HepG2 (cell line): ENCODE measurements at regions not wholly inside any gene's neighbourhood (a gene's known extent, or its start where the extent isn't known, plus 50 kb on each side); places are given as distances from the start of the nearest gene placed in this dataset.

Experiments
- ATAC-seq: fragments of 200-7000 bp; cut with Tn5 transposase; 3 replicates; pipeline ENCODE4 v1.9.1; 2020; ENCODE audit warnings: mild to moderate bottlenecking, moderate library complexity
- BruUV-seq: library from RNA; stranded (reverse); fragments of 400-500 nt; replicated peaks from 2 replicates; lab custom pipeline; 2021; lab: Mats Ljungman, UMichigan
- CTCF ChIA-PET: fragments of 300-600 bp; formaldehyde crosslinking; extraction: SDS; loops from one replicate; lab custom pipeline; 2021; ENCODE audit warnings: low total read pairs, inconsistent platforms, low intra/inter-chr PET ratio; lab: Yijun Ruan, JAX
- POLR2A ChIA-PET: fragments of 350-600 bp; sonication (Branson Sonifier 250); formaldehyde crosslinking; loops from one replicate; lab custom pipeline; 2020; ENCODE audit warnings: antibody characterized with exemption, inconsistent platforms; lab: Yijun Ruan, JAX
- DNase-seq: peaks from one replicate; pipeline ENCODE4 v3.0.0-alpha.2; 2015; ENCODE audit warnings: low spot score
- FAIRE-seq: peaks from 3 replicates; lab custom pipeline; 2011; peaks lifted over from hg19 to GRCh38; lab: Jason Lieb, UNC
- H2AFZ ChIP-seq: one replicate; pipeline ENCODE4 v1.6.1; 2011; ENCODE audit warnings: low read length, inconsistent platforms
- H3K27ac ChIP-seq: fragments of 300-600 bp; 3 replicates; pipeline ENCODE4 v1.8.0; 2011; ENCODE audit warnings: mixed run types, mild to moderate bottlenecking, mixed read lengths, low read length, inconsistent platforms; ENCODE audit not compliant: insufficient read depth; ENCODE audit errors: extremely low read length
- H3K27me3 ChIP-seq, 2 experiments: fragments of 200-600 bp in 1 of 2; 2 replicates in 1 of 2; 3 replicates in 1 of 2; pipeline versions ENCODE4 v1.6.0 to v1.8.0; 2011; ENCODE audit warnings: low read length in 2 of 2, mild to moderate bottlenecking in 2 of 2, moderate library complexity in 2 of 2, inconsistent platforms in 1 of 2; ENCODE audit not compliant: insufficient read depth in 2 of 2, control insufficient read depth in 1 of 2
- H3K36me3 ChIP-seq, 2 experiments: fragments of 200-600 bp in 1 of 2; replicated peaks in 1 of 2; 2 replicates in 1 of 2; 3 replicates in 1 of 2; pipeline versions ENCODE4 v1.5.1 to v1.8.0; 2011; ENCODE audit warnings: low read length in 2 of 2, inconsistent platforms in 1 of 2; ENCODE audit not compliant: insufficient read depth in 2 of 2, control insufficient read depth in 1 of 2
- H3K4me1 ChIP-seq: 2 replicates; pipeline ENCODE4 v1.5.1; 2012; ENCODE audit warnings: low read length, inconsistent platforms; ENCODE audit not compliant: insufficient read depth
- H3K4me2 ChIP-seq: 2 replicates; pipeline ENCODE4 v1.6.0; 2011; ENCODE audit warnings: low read depth, low read length, inconsistent platforms
- H3K4me3 ChIP-seq, 3 experiments: fragments of 200-600 bp in 1 of 3; sonication (generic), shearing (Covaris generic) in 1 of 3; replicated peaks in 1 of 3; 2 replicates each; pipeline ENCODE4 v1.5.1; 2011 to 2016; ENCODE audit warnings: low read length in 3 of 3, inconsistent platforms in 2 of 3, low read depth in 2 of 3, mild to moderate bottlenecking in 2 of 3, control low read depth in 1 of 3, mixed read lengths in 1 of 3; ENCODE audit not compliant: insufficient read depth in 1 of 3
- H3K79me2 ChIP-seq: one replicate; pipeline ENCODE4 v1.6.1; 2011; ENCODE audit warnings: low read length, inconsistent platforms; ENCODE audit not compliant: insufficient read depth
- H3K9ac ChIP-seq: 2 replicates; pipeline ENCODE4 v1.6.0; 2011; ENCODE audit warnings: mild to moderate bottlenecking, low read depth, low read length, inconsistent platforms; ENCODE audit not compliant: insufficient read depth
- H3K9me3 ChIP-seq: 2 replicates; pipeline ENCODE4 v1.5.1; 2012; ENCODE audit warnings: mild to moderate bottlenecking, low read length
- H4K20me1 ChIP-seq: 2 replicates; pipeline ENCODE4 v1.6.0; 2011; ENCODE audit warnings: inconsistent platforms, mild to moderate bottlenecking, low read length, moderate library complexity; ENCODE audit not compliant: insufficient read depth
- ATM ChIP-seq: fragments of 450-650 bp; IDR thresholded peaks from 2 replicates; pipeline ENCODE4 v1.7.1; 2017; ENCODE audit warnings: mild to moderate bottlenecking, borderline replicate concordance
- NAIF1 ChIP-seq: sonication (generic); formaldehyde crosslinking; IDR thresholded peaks from 2 replicates; pipeline ENCODE4 v1.5.0; 2020; ENCODE audit warnings: mild to moderate bottlenecking, missing genetic modification reagents, borderline replicate concordance
- NR3C1 ChIP-seq: sonication (generic); formaldehyde crosslinking; IDR thresholded peaks from 2 replicates; pipeline ENCODE4 v1.4.0; 2020; ENCODE audit warnings: missing genetic modification reagents
- SKI ChIP-seq: fragments of 450-650 bp; IDR thresholded peaks from one replicate; pipeline ENCODE4 v1.6.1; 2018; ENCODE audit warnings: mild to moderate bottlenecking; ENCODE audit not compliant: partially characterized antibody
- SP140L ChIP-seq: sonication (generic); formaldehyde crosslinking; IDR thresholded peaks from 2 replicates; pipeline ENCODE4 v1.4.0; 2020; ENCODE audit warnings: missing genetic modification reagents, borderline replicate concordance
- TBP ChIP-seq: sonication (generic); formaldehyde crosslinking; IDR thresholded peaks from 2 replicates; pipeline ENCODE4 v1.5.0; 2020; ENCODE audit warnings: missing genetic modification reagents
- TBX2 ChIP-seq: sonication (generic); formaldehyde crosslinking; IDR thresholded peaks from 2 replicates; pipeline ENCODE4 v1.5.0; 2020; ENCODE audit warnings: missing genetic modification reagents, mild to moderate bottlenecking, borderline replicate concordance
- TRAFD1 ChIP-seq: sonication (generic); formaldehyde crosslinking; IDR thresholded peaks from 2 replicates; pipeline ENCODE4 v1.5.1; 2020; ENCODE audit warnings: missing genetic modification reagents, mild to moderate bottlenecking, borderline replicate concordance
- ZNF383 ChIP-seq: sonication (generic); formaldehyde crosslinking; IDR thresholded peaks from 2 replicates; pipeline ENCODE4 v1.4.0; 2020; ENCODE audit warnings: missing genetic modification reagents, mild to moderate bottlenecking, borderline replicate concordance
- ZNF607 ChIP-seq: sonication (generic); formaldehyde crosslinking; IDR thresholded peaks from 2 replicates; pipeline ENCODE4 v1.5.1; 2020; ENCODE audit warnings: missing genetic modification reagents, mild to moderate bottlenecking, borderline replicate concordance
- ZNF720 ChIP-seq: sonication (generic); formaldehyde crosslinking; IDR thresholded peaks from 2 replicates; pipeline ENCODE4 v1.4.0; 2020; ENCODE audit warnings: missing genetic modification reagents
- ZNF883 ChIP-seq: sonication (generic); formaldehyde crosslinking; IDR thresholded peaks from 2 replicates; pipeline ENCODE4 v1.5.1; 2020; ENCODE audit warnings: mild to moderate bottlenecking, missing genetic modification reagents; ENCODE audit errors: not compliant biosample characterization
- WGBS: methylation state at CpG from one replicate; pipeline ENCODE4 v1.1.6; 2017; ENCODE audit warnings: low lambda C conversion rate; 5-methylcytosine and 5-hydroxymethylcytosine counted together
- in situ Hi-C: cut with HindIII; loops from 2 replicates; pipeline ENCODE4 v1.10.0; 2017; ENCODE audit warnings: low pct_unique_long_range_greater_than_20kb; ENCODE audit not compliant: extremely low pct_ligation_motif_present
- intact Hi-C: fragments of 100-400 bp; cut with micrococcal nuclease; formaldehyde crosslinking; loops from one replicate; pipeline ENCODE4 v1.10.0; 2022; ENCODE audit not compliant: unreplicated experiment
- TF ChIP-seq, protein P1 (sequence below): sonication (generic); formaldehyde crosslinking; IDR thresholded peaks from 2 replicates; pipeline ENCODE4 v1.4.0; 2020; ENCODE audit warnings: mild to moderate bottlenecking, missing genetic modification reagents

DNA sequence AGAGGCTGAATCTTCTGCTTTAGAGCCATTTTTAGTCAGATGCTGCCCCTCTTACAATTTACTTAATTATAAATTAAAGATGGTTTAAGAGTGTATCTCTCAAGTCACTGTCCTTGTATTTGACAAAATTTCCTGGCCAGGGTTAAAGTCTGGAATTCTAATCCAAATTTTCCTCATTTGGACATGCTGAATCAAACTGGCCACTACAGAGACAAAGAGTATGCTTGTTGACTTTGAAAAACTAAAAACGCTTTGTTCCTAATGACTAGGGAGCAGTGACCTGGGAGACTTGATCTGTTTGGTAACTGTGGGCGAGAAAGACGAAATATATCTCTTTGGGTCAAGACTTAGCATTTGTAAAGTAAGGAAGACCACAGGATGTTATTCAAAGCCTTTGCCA, 303.2 kb downstream of the ZSWIM6 start:
- Histone ChIP-seq H4K20me1 (no peaks in the 10 kb centered on the region), H3K4me3 (no peak overlapping the region), H3K27ac (no peak overlapping the region), H3K4me2 (no peak overlapping the region), H3K27me3 (peaks cover 1 to 8% of the 10 kb centered on the region in 2 experiments; a peak in 3 of 5 replicates), H3K4me1 (no peaks in the 10 kb centered on the region), H3K36me3 (no peaks in the 10 kb centered on the region), H3K9me3 (no peaks in the 10 kb centered on the region), H2AFZ (no peak overlapping the region), H3K79me2 (no peaks in the 10 kb centered on the region), H3K9ac (no peak overlapping the region)
- TF ChIP-seq SP140L (no peak), ATM (no peak), NAIF1 (CRISPR knock-in tag) (no peak), TBP (no peak), NR3C1 (CRISPR knock-in tag) (no peak), SKI (no peak), TBX2 (CRISPR knock-in tag) (no peak), ZNF720 (no peak), ZNF883 (no peak), ZNF607 (CRISPR knock-in tag) (no peak), ZNF383 (CRISPR knock-in tag) (no peak), TRAFD1 (CRISPR knock-in tag) (no peak)
- TF ChIP-seq, protein P1, sequence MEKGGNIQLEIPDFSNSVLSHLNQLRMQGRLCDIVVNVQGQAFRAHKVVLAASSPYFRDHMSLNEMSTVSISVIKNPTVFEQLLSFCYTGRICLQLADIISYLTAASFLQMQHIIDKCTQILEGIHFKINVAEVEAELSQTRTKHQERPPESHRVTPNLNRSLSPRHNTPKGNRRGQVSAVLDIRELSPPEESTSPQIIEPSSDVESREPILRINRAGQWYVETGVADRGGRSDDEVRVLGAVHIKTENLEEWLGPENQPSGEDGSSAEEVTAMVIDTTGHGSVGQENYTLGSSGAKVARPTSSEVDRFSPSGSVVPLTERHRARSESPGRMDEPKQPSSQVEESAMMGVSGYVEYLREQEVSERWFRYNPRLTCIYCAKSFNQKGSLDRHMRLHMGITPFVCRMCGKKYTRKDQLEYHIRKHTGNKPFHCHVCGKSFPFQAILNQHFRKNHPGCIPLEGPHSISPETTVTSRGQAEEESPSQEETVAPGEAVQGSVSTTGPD (CRISPR knock-in tag): no peak
- in situ Hi-C loops: no loop called here
- DNase-seq: no peak
- FAIRE-seq: no peak
- ChIA-PET CTCF (no interaction called here), POLR2A (no interaction called here)
- 16% methylated on average over 3 of the region's 3 CpGs for WGBS
- no TSS peak for BruUV-seq
- ATAC-seq: no peak
- intact Hi-C loops: no loop called here
